ENCODE measurements at regions not wholly inside any gene's neighbourhood (a gene's known extent, or its start where the extent isn't known, plus 50 kb on each side); places are given as distances from the start of the nearest gene placed in this dataset.

- no peaks in the 10 kb centered on the region for H3K36me3 ChIP-seq (replicated peaks; ENCODE audit: control insufficient read depth, insufficient read depth, low read length)
- no peak for DNase-seq
- no peak overlapping the region for H3K4me3 ChIP-seq (ENCODE audit: insufficient read depth, low read depth, low read length)
- no peaks in the 10 kb centered on the region for H3K27me3 ChIP-seq (ENCODE audit: control insufficient read depth, insufficient read depth, low read length)
Measured at GRCh38 chr18:57270156-57270555, 82.2 kb upstream of the ST8SIA3 start.

DNA sequence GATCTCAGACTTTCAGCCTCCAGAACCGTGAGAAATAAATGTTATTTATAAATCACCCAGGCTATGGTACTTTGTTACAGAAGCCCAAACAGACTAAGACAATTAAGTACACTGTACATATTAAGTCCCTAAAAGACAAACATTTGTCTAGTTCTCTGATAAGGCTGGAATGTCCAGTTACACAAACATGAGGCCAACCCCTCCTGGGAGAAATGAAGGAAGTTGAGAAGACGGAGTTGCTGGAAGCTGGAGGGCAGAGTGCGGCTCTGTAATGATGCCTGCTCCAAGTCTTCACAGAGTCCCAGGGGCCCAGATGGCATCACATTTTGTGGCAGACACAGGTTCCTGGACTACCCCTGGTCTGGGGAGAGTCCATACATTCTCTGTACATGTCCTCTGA lies 79.2 kb upstream of the ST8SIA3 start:
- Histone ChIP-seq H3K27me3 (ENCODE audit: control insufficient read depth, insufficient read depth, low read length) (no peaks in the 10 kb centered on the region), H3K4me3 (ENCODE audit: insufficient read depth, low read depth, low read length) (no peak overlapping the region), H3K36me3 (replicated peaks; ENCODE audit: control insufficient read depth, insufficient read depth, low read length) (no peaks in the 10 kb centered on the region)
- no peak for DNase-seq

DNA sequence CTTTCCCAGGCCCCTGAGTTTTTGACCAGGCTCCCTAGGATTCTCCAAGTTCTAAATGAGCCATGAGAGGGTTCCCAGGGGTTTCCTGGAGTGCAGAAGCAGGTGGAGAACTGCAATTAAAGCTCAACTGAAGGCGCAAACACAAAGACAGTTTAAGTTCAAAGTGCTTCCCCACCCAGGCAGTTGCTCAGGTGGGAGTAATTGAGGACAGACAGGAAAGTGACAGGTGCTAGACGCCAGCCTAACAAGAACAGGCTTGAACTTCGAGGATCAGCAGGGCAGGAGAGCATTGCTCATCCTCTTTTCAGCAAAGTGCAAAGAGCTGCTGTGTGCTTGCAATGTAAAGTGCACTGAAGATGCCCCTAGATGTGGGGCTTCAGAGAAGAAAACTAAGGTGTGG lies 77.2 kb upstream of the ST8SIA3 start:
- Histone ChIP-seq H3K27me3 (ENCODE audit: control insufficient read depth, insufficient read depth, low read length) (no peaks in the 10 kb centered on the region), H3K36me3 (replicated peaks; ENCODE audit: control insufficient read depth, insufficient read depth, low read length) (no peaks in the 10 kb centered on the region), H3K4me3 (ENCODE audit: insufficient read depth, low read depth, low read length) (no peak overlapping the region)
- no peak for DNase-seq

DNA sequence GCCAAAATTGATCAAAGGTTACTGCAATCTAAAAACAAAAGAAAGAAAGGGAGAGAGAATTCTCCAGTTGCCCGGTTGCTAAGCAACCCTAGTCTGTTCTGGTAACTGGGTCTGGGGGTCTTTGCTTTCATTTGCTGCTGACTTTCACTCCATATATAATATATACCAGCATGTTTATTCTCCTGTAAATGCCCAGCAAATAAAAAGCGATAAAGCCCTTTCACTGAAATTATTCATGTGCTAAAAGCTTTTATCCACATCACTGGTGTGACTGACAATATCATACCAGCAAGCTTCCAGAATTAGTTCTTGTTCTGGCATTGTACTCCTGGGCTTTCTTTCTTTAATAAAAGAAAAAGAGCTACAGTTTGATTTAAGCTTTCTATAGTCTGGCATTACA lies 75.5 kb upstream of the ST8SIA3 start:
- Histone ChIP-seq H3K36me3 (replicated peaks; ENCODE audit: control insufficient read depth, insufficient read depth, low read length) (no peaks in the 10 kb centered on the region), H3K4me3 (ENCODE audit: insufficient read depth, low read depth, low read length) (no peak overlapping the region), H3K27me3 (ENCODE audit: control insufficient read depth, insufficient read depth, low read length) (no peaks in the 10 kb centered on the region)
- no peak for DNase-seq

DNA sequence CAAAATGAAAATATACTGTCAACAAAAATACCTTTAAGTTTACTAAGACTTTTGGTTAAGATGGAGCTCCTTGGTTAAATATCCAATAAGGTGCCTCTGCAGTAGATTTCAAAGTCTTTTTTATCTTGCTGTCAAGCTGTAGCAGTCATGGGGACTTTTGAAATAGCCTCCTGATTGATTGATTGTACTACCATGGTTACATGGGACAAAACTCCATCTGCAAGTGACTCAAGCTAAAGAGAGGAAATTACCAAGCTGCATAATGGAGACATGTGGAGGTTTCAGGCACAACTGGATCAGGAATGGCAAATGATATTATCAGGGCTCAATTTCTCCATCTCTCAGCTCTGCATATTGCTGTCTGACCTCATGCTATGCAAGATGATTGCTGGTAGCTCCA lies 73.4 kb upstream of the ST8SIA3 start:
- Histone ChIP-seq H3K27me3 (ENCODE audit: control insufficient read depth, insufficient read depth, low read length) (no peaks in the 10 kb centered on the region), H3K36me3 (replicated peaks; ENCODE audit: control insufficient read depth, insufficient read depth, low read length) (no peaks in the 10 kb centered on the region), H3K4me3 (ENCODE audit: insufficient read depth, low read depth, low read length) (no peak overlapping the region)
- no peak for DNase-seq

- Histone ChIP-seq H3K36me3 (replicated peaks; ENCODE audit: control insufficient read depth, insufficient read depth, low read length) (no peaks in the 10 kb centered on the region), H3K4me3 (ENCODE audit: insufficient read depth, low read depth, low read length) (no peak overlapping the region), H3K27me3 (ENCODE audit: control insufficient read depth, insufficient read depth, low read length) (no peaks in the 10 kb centered on the region)
- DNase-seq: no peak
Measured at GRCh38 chr18:57281519-57281918, 70.8 kb upstream of the ST8SIA3 start.

DNA sequence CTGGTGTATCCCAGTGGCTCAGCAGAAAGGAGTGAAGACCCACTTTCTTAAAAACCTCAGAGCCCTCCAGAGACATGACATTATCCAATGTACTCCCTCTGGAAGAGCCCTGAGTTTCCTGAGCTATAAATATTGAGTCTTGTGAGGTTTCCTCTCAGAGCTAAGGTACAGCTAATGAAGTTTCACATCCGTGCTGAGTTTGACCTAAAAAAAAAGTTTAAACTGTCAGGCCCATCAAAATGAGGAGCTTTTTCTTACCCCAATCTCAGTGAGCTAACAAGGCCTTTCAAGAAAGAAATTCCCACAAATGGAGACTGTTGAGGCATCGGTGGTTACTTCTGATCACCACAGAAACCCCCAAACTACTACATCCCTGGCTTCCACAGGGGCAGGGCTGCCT lies 65.4 kb upstream of the ST8SIA3 start:
- no peak for DNase-seq
- Histone ChIP-seq H3K4me3 (ENCODE audit: insufficient read depth, low read depth, low read length) (no peak overlapping the region), H3K36me3 (replicated peaks; ENCODE audit: control insufficient read depth, insufficient read depth, low read length) (no peaks in the 10 kb centered on the region), H3K27me3 (ENCODE audit: control insufficient read depth, insufficient read depth, low read length) (no peaks in the 10 kb centered on the region)

- Histone ChIP-seq H3K36me3 (replicated peaks; ENCODE audit: control insufficient read depth, insufficient read depth, low read length) (no peaks in the 10 kb centered on the region), H3K27me3 (ENCODE audit: control insufficient read depth, insufficient read depth, low read length) (no peaks in the 10 kb centered on the region), H3K4me3 (ENCODE audit: insufficient read depth, low read depth, low read length) (no peak overlapping the region)
- DNase-seq: no peak
Measured at GRCh38 chr18:57287766-57288165, 64.6 kb upstream of the ST8SIA3 start.

GRCh38 chr18:57294547-57294946 lies 57.8 kb upstream of the ST8SIA3 start:
- Histone ChIP-seq H3K27me3 (ENCODE audit: control insufficient read depth, insufficient read depth, low read length) (no peaks in the 10 kb centered on the region), H3K4me3 (ENCODE audit: insufficient read depth, low read depth, low read length) (no peak overlapping the region), H3K36me3 (replicated peaks; ENCODE audit: control insufficient read depth, insufficient read depth, low read length) (no peaks in the 10 kb centered on the region)
- DNase-seq: peak; percentile 16

DNA sequence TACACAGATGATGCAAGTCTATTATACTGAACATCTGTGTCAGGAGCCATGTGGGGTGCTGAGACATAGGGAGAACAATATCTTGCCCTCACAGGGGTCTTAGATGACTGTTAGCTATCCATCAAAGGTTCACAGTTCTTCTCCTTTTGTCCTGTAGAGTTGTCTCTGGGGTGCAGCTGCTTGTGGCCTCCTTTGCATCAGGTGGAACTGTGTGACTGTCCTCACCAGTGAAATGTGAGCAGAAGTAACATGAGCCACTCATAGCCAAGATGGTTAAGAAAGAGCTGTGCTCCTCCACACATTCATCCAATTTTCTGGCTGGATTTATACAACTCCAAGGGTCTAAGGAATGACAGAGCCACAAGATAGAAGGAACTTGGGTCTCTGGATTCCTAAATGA lies 56.0 kb upstream of the ST8SIA3 start:
- H3K36me3 ChIP-seq (replicated peaks; ENCODE audit: control insufficient read depth, insufficient read depth, low read length): no peaks in the 10 kb centered on the region
- no peak for DNase-seq
- no peak overlapping the region for H3K4me3 ChIP-seq (ENCODE audit: insufficient read depth, low read depth, low read length)
- no peaks in the 10 kb centered on the region for H3K27me3 ChIP-seq (ENCODE audit: control insufficient read depth, insufficient read depth, low read length)

- H3K27me3 ChIP-seq (ENCODE audit: control insufficient read depth, insufficient read depth, low read length): no peaks in the 10 kb centered on the region
Measured at GRCh38 chr18:57297306-57297705, 55.1 kb upstream of the ST8SIA3 start.

DNA sequence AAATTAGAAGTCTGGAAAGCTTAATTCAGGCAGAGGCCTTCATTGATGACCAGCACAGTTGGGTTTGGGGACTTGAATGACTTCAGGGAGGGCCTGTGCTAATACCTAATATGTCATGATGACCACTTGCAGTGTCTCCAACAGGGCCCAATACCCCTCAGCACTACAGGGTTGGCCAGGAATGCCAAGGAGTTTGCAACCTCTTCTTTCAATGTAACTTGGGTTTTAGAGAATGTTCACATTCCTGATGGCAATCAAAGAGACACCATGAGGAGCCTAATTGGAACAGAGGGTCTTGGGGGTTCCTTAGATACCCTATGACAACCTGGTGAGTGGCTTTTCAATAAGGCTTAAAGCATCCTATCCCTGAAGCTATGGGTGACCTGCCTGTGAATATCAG lies 52.4 kb upstream of the ST8SIA3 start:
- Histone ChIP-seq H3K36me3 (replicated peaks; ENCODE audit: control insufficient read depth, insufficient read depth, low read length) (no peaks in the 10 kb centered on the region), H3K4me3 (ENCODE audit: insufficient read depth, low read depth, low read length) (no peak overlapping the region), H3K27me3 (ENCODE audit: control insufficient read depth, insufficient read depth, low read length) (no peaks in the 10 kb centered on the region)
- DNase-seq: no peak

More at GRCh38 chr18:57297306-57297705, 55.1 kb upstream of the ST8SIA3 start:
- DNase-seq: no peak
- no peaks in the 10 kb centered on the region for H3K36me3 ChIP-seq (replicated peaks; ENCODE audit: control insufficient read depth, insufficient read depth, low read length)
- no peak overlapping the region for H3K4me3 ChIP-seq (ENCODE audit: insufficient read depth, low read depth, low read length)

DNA sequence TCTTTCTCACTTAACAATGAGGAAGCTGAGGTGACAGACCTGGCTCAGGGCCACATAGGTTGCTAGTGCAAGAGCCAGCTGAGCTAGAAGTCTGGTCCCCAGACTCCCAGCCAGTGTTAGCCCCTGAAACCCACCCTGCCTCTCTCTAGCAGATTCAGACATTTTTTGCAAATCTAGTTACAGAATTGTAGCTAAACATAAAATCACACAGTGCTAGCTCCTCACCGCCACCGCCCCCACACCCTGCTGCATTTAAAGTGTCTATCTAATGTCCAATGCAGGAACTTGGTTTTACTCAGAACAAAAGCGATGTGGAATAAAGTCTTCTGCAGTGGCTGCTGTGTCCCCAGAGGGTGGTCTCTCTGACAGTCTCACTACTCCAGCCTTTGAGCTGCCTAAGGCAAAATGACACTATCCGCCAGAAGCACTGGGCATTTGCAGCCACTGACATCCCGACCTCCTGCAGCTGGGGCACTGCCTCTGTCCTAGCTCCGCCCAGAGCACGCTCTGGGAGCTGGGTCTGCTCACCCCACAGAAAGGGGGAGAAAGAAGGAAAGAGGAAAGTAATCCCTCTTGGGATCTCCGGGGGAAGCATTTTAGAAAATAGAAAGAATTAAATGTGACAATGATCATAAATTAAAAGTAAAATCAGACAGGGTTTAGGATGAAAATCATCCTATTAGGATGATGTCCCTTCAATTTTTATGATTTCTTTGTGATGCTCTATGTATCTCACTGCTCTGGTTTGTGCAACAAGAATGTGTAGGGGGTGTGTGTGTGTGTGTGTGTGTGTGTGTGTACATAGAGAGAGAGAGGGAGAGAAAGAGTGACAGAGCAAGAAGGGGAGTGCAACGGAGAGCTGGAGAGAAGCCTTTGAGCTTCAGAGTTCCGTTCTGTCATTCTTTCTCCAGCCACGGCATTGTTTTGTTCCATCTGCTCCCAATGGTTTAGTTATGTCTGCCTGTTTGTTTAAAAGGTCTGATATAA lies 50.5 kb upstream of the ST8SIA3 start:
- Histone ChIP-seq H3K36me3 (replicated peaks; ENCODE audit: control insufficient read depth, insufficient read depth, low read length) (no peaks in the 10 kb centered on the region), H3K4me3 (ENCODE audit: insufficient read depth, low read depth, low read length) (no peak overlapping the region), H3K27me3 (ENCODE audit: control insufficient read depth, insufficient read depth, low read length) (no peaks in the 10 kb centered on the region)
- peak; percentile 33 for DNase-seq

Data from H7 (cell line).